ENCODE measurements at regions not wholly inside any gene's neighbourhood (a gene's known extent, or its start where the extent isn't known, plus 50 kb on each side); places are given as distances from the start of the nearest gene placed in this dataset.

DNA sequence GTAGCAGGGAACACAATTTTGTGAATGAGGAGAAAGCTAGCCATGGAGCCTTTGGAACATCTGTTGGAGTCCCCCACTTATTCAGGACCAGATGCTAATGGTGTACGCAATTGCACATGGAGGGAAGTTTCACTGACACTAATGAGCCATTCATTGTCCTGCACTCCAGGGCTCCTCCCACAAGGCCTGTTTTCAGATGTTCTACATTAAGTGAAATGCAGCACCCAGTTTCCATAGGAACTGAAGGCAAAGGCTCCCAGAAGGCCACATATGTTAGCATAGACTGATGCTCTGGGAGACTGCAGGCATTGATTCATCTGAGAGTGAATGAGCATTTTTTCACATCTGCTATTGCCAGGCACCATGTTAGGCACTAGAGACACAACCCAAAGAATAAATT lies 399.5 kb downstream of the ETS1 start (continued):
- TF ChIP-seq, protein P1, sequence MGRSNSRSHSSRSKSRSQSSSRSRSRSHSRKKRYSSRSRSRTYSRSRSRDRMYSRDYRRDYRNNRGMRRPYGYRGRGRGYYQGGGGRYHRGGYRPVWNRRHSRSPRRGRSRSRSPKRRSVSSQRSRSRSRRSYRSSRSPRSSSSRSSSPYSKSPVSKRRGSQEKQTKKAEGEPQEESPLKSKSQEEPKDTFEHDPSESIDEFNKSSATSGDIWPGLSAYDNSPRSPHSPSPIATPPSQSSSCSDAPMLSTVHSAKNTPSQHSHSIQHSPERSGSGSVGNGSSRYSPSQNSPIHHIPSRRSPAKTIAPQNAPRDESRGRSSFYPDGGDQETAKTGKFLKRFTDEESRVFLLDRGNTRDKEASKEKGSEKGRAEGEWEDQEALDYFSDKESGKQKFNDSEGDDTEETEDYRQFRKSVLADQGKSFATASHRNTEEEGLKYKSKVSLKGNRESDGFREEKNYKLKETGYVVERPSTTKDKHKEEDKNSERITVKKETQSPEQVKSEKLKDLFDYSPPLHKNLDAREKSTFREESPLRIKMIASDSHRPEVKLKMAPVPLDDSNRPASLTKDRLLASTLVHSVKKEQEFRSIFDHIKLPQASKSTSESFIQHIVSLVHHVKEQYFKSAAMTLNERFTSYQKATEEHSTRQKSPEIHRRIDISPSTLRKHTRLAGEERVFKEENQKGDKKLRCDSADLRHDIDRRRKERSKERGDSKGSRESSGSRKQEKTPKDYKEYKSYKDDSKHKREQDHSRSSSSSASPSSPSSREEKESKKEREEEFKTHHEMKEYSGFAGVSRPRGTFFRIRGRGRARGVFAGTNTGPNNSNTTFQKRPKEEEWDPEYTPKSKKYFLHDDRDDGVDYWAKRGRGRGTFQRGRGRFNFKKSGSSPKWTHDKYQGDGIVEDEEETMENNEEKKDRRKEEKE (IDR thresholded peaks at IDR 0.05), result no peak

DNA sequence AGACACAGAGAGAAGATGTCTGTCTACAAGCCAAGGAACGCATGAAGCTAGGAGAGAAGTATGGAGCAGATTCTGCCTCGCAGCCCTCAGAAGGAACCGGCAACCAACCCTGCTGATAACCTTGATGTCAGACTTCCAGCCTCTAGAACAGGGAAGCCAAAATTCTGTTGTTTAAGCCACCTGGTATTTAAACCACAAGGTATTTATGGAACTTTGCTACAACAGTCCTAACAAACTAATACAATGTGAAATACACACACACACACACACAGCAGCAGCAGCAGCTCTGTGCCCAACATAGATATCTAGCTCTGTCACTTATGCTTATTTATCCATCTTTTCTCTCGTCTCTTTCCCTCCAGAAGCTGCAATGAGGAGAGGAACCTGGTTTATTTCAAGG lies 400.0 kb downstream of the ETS1 start:
- Histone ChIP-seq H3K27ac (ENCODE audit: control insufficient read depth, insufficient read depth) (no peak overlapping the region), H3K4me3 (no peak overlapping the region), H3K9ac (ENCODE audit: control insufficient read depth, insufficient read depth, low read length) (no peak overlapping the region), H3K4me1 (ENCODE audit: control insufficient read depth, insufficient read depth, low read length) (no peaks in the 10 kb centered on the region), H4K20me1 (ENCODE audit: control insufficient read depth, insufficient read depth) (no peaks in the 10 kb centered on the region), H2AFZ (ENCODE audit: control insufficient read depth, low read depth, low read length) (no peak overlapping the region), H3K9me3 (replicated peaks; ENCODE audit: control insufficient read depth, insufficient read depth, low read length) (no peaks in the 10 kb centered on the region; the same call in 2 of the 3 replicates), H3K36me3 (ENCODE audit: control insufficient read depth in 2 of 2, insufficient read depth in 2 of 2, low read length in 1 of 2) (no peaks in the 10 kb centered on the region), H3K27me3 (replicated peaks in 1 of 2; ENCODE audit: control insufficient read depth in 2 of 2, insufficient read depth in 2 of 2, low read length in 1 of 2) (no peaks in the 10 kb centered on the region), H3K79me2 (ENCODE audit: control insufficient read depth, insufficient read depth, low read length) (no peaks in the 10 kb centered on the region), H3K4me2 (ENCODE audit: control insufficient read depth, insufficient read depth) (no peak overlapping the region)
- POLR2A ChIA-PET, result no interaction called here
- no peak for ATAC-seq
- no TSS peak for BruUV-seq (replicated peaks)
- no peak for DNase-seq (ENCODE audit: low read depth, low spot score)
- RAD21 ChIA-PET (ENCODE audit: unreplicated experiment), result no interaction called here
- intact Hi-C loops (cut with micrococcal nuclease; ENCODE audit: unreplicated experiment), result no loop called here
- no peak for TF ChIP-seq DPF2 (IDR thresholded peaks at IDR 0.05)
- TF ChIP-seq NR2F1 (conservative IDR thresholded peaks at IDR 0.05), result no peak
- TF ChIP-seq, protein P2, sequence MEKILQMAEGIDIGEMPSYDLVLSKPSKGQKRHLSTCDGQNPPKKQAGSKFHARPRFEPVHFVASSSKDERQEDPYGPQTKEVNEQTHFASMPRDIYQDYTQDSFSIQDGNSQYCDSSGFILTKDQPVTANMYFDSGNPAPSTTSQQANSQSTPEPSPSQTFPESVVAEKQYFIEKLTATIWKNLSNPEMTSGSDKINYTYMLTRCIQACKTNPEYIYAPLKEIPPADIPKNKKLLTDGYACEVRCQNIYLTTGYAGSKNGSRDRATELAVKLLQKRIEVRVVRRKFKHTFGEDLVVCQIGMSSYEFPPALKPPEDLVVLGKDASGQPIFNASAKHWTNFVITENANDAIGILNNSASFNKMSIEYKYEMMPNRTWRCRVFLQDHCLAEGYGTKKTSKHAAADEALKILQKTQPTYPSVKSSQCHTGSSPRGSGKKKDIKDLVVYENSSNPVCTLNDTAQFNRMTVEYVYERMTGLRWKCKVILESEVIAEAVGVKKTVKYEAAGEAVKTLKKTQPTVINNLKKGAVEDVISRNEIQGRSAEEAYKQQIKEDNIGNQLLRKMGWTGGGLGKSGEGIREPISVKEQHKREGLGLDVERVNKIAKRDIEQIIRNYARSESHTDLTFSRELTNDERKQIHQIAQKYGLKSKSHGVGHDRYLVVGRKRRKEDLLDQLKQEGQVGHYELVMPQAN (conservative IDR thresholded peaks at IDR 0.05), result no peak
- TF ChIP-seq KLF5 (IDR thresholded peaks at IDR 0.05; ENCODE audit: partially characterized antibody), result no peak
- no peak for TF ChIP-seq SRF (IDR thresholded peaks at IDR 0.05; ENCODE audit: low read depth in 2 of 2, low read length in 2 of 2)
- TF ChIP-seq EGR1 (IDR thresholded peaks at IDR 0.05; ENCODE audit: borderline replicate concordance in 1 of 2, low read depth in 2 of 2, low read length in 2 of 2), result no peak
- no peak for TF ChIP-seq MTA2 (IDR thresholded peaks at IDR 0.05; ENCODE audit: low read depth)
- no peak for TF ChIP-seq SREBF2 (IDR thresholded peaks at IDR 0.05; ENCODE audit: low read length)
- TF ChIP-seq EED (IDR thresholded peaks at IDR 0.05; ENCODE audit: low read depth), result no peak
- TF ChIP-seq, protein P3, sequence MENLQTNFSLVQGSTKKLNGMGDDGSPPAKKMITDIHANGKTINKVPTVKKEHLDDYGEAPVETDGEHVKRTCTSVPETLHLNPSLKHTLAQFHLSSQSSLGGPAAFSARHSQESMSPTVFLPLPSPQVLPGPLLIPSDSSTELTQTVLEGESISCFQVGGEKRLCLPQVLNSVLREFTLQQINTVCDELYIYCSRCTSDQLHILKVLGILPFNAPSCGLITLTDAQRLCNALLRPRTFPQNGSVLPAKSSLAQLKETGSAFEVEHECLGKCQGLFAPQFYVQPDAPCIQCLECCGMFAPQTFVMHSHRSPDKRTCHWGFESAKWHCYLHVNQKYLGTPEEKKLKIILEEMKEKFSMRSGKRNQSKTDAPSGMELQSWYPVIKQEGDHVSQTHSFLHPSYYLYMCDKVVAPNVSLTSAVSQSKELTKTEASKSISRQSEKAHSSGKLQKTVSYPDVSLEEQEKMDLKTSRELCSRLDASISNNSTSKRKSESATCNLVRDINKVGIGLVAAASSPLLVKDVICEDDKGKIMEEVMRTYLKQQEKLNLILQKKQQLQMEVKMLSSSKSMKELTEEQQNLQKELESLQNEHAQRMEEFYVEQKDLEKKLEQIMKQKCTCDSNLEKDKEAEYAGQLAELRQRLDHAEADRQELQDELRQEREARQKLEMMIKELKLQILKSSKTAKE (IDR thresholded peaks at IDR 0.05; ENCODE audit: low read depth, poor library complexity, severe bottlenecking), result no peak
- no peak for TF ChIP-seq KAT2A (conservative IDR thresholded peaks at IDR 0.05; ENCODE audit: control insufficient read depth, low read depth, low read length)
- no peak for TF ChIP-seq POLR2A (IDR thresholded peaks at IDR 0.05; ENCODE audit: low read depth, low read length)
- TF ChIP-seq, protein P4, sequence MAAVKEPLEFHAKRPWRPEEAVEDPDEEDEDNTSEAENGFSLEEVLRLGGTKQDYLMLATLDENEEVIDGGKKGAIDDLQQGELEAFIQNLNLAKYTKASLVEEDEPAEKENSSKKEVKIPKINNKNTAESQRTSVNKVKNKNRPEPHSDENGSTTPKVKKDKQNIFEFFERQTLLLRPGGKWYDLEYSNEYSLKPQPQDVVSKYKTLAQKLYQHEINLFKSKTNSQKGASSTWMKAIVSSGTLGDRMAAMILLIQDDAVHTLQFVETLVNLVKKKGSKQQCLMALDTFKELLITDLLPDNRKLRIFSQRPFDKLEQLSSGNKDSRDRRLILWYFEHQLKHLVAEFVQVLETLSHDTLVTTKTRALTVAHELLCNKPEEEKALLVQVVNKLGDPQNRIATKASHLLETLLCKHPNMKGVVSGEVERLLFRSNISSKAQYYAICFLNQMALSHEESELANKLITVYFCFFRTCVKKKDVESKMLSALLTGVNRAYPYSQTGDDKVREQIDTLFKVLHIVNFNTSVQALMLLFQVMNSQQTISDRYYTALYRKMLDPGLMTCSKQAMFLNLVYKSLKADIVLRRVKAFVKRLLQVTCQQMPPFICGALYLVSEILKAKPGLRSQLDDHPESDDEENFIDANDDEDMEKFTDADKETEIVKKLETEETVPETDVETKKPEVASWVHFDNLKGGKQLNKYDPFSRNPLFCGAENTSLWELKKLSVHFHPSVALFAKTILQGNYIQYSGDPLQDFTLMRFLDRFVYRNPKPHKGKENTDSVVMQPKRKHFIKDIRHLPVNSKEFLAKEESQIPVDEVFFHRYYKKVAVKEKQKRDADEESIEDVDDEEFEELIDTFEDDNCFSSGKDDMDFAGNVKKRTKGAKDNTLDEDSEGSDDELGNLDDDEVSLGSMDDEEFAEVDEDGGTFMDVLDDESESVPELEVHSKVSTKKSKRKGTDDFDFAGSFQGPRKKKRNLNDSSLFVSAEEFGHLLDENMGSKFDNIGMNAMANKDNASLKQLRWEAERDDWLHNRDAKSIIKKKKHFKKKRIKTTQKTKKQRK (IDR thresholded peaks at IDR 0.05; ENCODE audit: low read depth, low read length), result no peak
- TF ChIP-seq BRCA1 (IDR thresholded peaks at IDR 0.05; ENCODE audit: low read depth, low read length), result no peak
- FAIRE-seq, result no peak
- CTCF ChIA-PET, result no interaction called here
- in situ Hi-C loops (cut with MboI), result no loop called here
- SMC1A ChIA-PET (ENCODE audit: uncharacterized antibody, unreplicated experiment), result no interaction called here
- 56% methylated on average over 4 of the region's 4 CpGs for WGBS (ENCODE audit: insufficient coverage, insufficient replicate concordance, low lambda C conversion rate, missing lambda C conversion rate)

Data from GM12878 (cell line).